Coronary artery (tissue), 2 donors: ENCODE measurements at regions not wholly inside any gene's neighbourhood (a gene's known extent, or its start where the extent isn't known, plus 50 kb on each side); places are given as distances from the start of the nearest gene placed in this dataset.

Experiments
- DNase-seq: peaks from one replicate; pipeline ENCODE4 v3.0.0-alpha.2; 2017; ENCODE audit warnings: low spot score
- H3K27ac ChIP-seq, 2 donors: fragments of 200-600 bp; sonication (generic); one replicate each; pipeline ENCODE4 v1.5.1; 2016 to 2019
- H3K4me3 ChIP-seq: fragments of 200-600 bp; sonication (generic); 2 replicates; pipeline ENCODE4 v1.5.1; 2016; ENCODE audit warnings: mild to moderate bottlenecking, moderate library complexity
- CTCF ChIP-seq: fragments of 200-600 bp; sonication (generic); IDR thresholded peaks from one replicate; pipeline ENCODE4 v1.5.1; 2019; ENCODE audit warnings: antibody characterized with exemption

GRCh38 chr4:104589264-104589868, 94.7 kb upstream of the CXXC4 start:
- no peak for DNase-seq
- no peak for TF ChIP-seq CTCF
- no peak overlapping the region for H3K27ac ChIP-seq

GRCh38 chr4:104591510-104591911, 96.8 kb upstream of the CXXC4 start:
- no peak for TF ChIP-seq CTCF
- no peak overlapping the region for H3K27ac ChIP-seq
- no peak for DNase-seq
- H3K4me3 ChIP-seq: no peak overlapping the region

More at GRCh38 chr4:104589264-104589868, 94.7 kb upstream of the CXXC4 start:
- no peak overlapping the region for H3K4me3 ChIP-seq

GRCh38 chr4:104592183-104592582, 97.5 kb upstream of the CXXC4 start:
- Histone ChIP-seq H3K4me3 (no peak overlapping the region), H3K27ac (no peak overlapping the region)
- DNase-seq: no peak
- no peak for TF ChIP-seq CTCF

GRCh38 chr4:104593019-104593418, 98.3 kb upstream of the CXXC4 start:
- DNase-seq: no peak
- no peak overlapping the region for H3K27ac ChIP-seq
- TF ChIP-seq CTCF: no peak
- peak overlapping the region; percentile 46 for H3K4me3 ChIP-seq

GRCh38 chr4:104596189-104596588, 101.5 kb upstream of the CXXC4 start:
- H3K27ac ChIP-seq: no peak overlapping the region
- H3K4me3 ChIP-seq: no peak overlapping the region
- DNase-seq: no peak
- no peak for TF ChIP-seq CTCF

GRCh38 chr4:104615496-104615895, 120.8 kb upstream of the CXXC4 start:
- DNase-seq: no peak
- TF ChIP-seq CTCF: no peak
- no peak overlapping the region for H3K27ac ChIP-seq
- no peak overlapping the region for H3K4me3 ChIP-seq

GRCh38 chr4:104615926-104616325, 121.2 kb upstream of the CXXC4 start:
- Histone ChIP-seq H3K27ac (no peak overlapping the region), H3K4me3 (no peak overlapping the region)
- no peak for DNase-seq
- no peak for TF ChIP-seq CTCF
